A549 (cell line): ENCODE measurements at regions not wholly inside any gene's neighbourhood (a gene's known extent, or its start where the extent isn't known, plus 50 kb on each side); places are given as distances from the start of the nearest gene placed in this dataset.
"Not testable (repeated sequence)": the region's sequence is repeated elsewhere in the genome, so short reads cannot be mapped to it uniquely, and the experiment has no call there.

Source experiments
- ATAC-seq, 2 experiments: fragments of 200-7000 bp in 1 of 2; fragments of >200 bp in 1 of 2; cut with Nextera tagmentation in 1 of 2; cut with Tn5 transposase in 1 of 2; 3 replicates each; pipeline versions ENCODE4 v1.8.0 to v1.9.1; 2018 to 2020; ENCODE audit warnings: mild to moderate bottlenecking in 1 of 2, moderate library complexity in 1 of 2
- CTCF ChIA-PET: fragments of 300-600 bp; sonication (Branson Sonifier 250); formaldehyde crosslinking; extraction: SDS; loops from one replicate; lab custom pipeline; 2021; ENCODE audit warnings: antibody characterized with exemption, inconsistent platforms; lab: Yijun Ruan, JAX
- POLR2A ChIA-PET: fragments of 350-600 bp; formaldehyde crosslinking; extraction: SDS; loops from one replicate; lab custom pipeline; 2021; ENCODE audit warnings: antibody characterized with exemption, inconsistent platforms; lab: Yijun Ruan, JAX
- DNase-seq, 2 experiments: peaks; one replicate each; pipeline versions ENCODE4 v3.0.0 to v3.0.0-alpha.2; 2011 to 2016; ENCODE audit warnings: low read depth in 1 of 2, low spot score in 1 of 2
- FAIRE-seq: peaks from 2 replicates; lab custom pipeline; 2011; peaks lifted over from hg19 to GRCh38; lab: Jason Lieb, UNC
- H3K27ac ChIP-seq, 2 experiments: fragments of >200 bp; sonication (Bioruptor Twin); formaldehyde crosslinking; 3 replicates each; pipeline ENCODE4 v1.5.1; 2016 to 2017
- H3K4me1 ChIP-seq: fragments of >200 bp; sonication (Bioruptor Twin); formaldehyde crosslinking; 3 replicates; pipeline ENCODE4 v1.6.1; 2016
- H3K4me2 ChIP-seq: fragments of >200 bp; sonication (Bioruptor Twin); formaldehyde crosslinking; 3 replicates; pipeline ENCODE4 v1.6.1; 2016
- H3K4me3 ChIP-seq: fragments of >200 bp; sonication (Bioruptor Twin); formaldehyde crosslinking; 3 replicates; pipeline ENCODE4 v1.5.1; 2016
- H3K9me3 ChIP-seq: fragments of >200 bp; sonication (Bioruptor Twin); formaldehyde crosslinking; 3 replicates; pipeline ENCODE4 v1.6.1; 2016
- BHLHE40 ChIP-seq: IDR thresholded peaks from 2 replicates; pipeline ENCODE4 v1.6.1; 2012; ENCODE audit warnings: low read depth, low read length, inconsistent platforms
- CBX2 ChIP-seq: fragments of 200-600 bp; sonication (generic); IDR thresholded peaks from 2 replicates; pipeline ENCODE4 v1.6.1; 2016; ENCODE audit warnings: low read depth, mild to moderate bottlenecking, borderline replicate concordance
- CHD2 ChIP-seq: fragments of 150-350 bp; IDR thresholded peaks from 2 replicates; pipeline ENCODE4 v1.6.1; 2014; ENCODE audit warnings: low read length; ENCODE audit not compliant: partially characterized antibody
- CHD4 ChIP-seq: fragments of 200-600 bp; sonication (generic); IDR thresholded peaks from 2 replicates; pipeline ENCODE4 v1.6.1; 2016; ENCODE audit warnings: antibody characterized with exemption, mild to moderate bottlenecking, borderline replicate concordance
- EHF ChIP-seq: fragments of 250-450 bp; sonication (Bioruptor Pico); IDR thresholded peaks from 2 replicates; pipeline ENCODE4 v1.5.0; 2020; ENCODE audit warnings: mild to moderate bottlenecking
- EP300 ChIP-seq, 2 experiments: fragments of >200 bp; sonication (Bioruptor Twin); formaldehyde crosslinking; IDR thresholded peaks; 2 replicates in 1 of 2; 3 replicates in 1 of 2; pipeline ENCODE4 v1.6.1; 2016 to 2017
- FOXS1 ChIP-seq: fragments of 250-450 bp; sonication (Bioruptor Pico); IDR thresholded peaks from 2 replicates; pipeline ENCODE4 v1.5.0; 2020; ENCODE audit warnings: mild to moderate bottlenecking, moderate library complexity
- HOXA7 ChIP-seq: fragments of 250-450 bp; sonication (Bioruptor Pico); IDR thresholded peaks from 2 replicates; pipeline ENCODE4 v1.5.0; 2020; ENCODE audit warnings: mild to moderate bottlenecking, moderate library complexity
- HOXB13 ChIP-seq: fragments of 250-450 bp; sonication (Bioruptor Pico); IDR thresholded peaks from 2 replicates; pipeline ENCODE4 v1.5.0; 2020; ENCODE audit warnings: low read depth, mild to moderate bottlenecking, moderate library complexity
- HOXB5 ChIP-seq: fragments of 250-450 bp; sonication (Bioruptor Pico); IDR thresholded peaks from 2 replicates; pipeline ENCODE4 v1.5.0; 2020; ENCODE audit warnings: mild to moderate bottlenecking, moderate library complexity
- KDM5A ChIP-seq: fragments of 200-600 bp; sonication (generic); IDR thresholded peaks from 2 replicates; pipeline ENCODE4 v1.6.1; 2016; ENCODE audit warnings: antibody characterized with exemption, mild to moderate bottlenecking
- MAZ ChIP-seq: fragments of 150-350 bp; IDR thresholded peaks from 2 replicates; pipeline ENCODE4 v1.6.1; 2014; ENCODE audit warnings: antibody characterized with exemption, low read depth, low read length, borderline replicate concordance
- PHF8 ChIP-seq: fragments of 200-600 bp; sonication (generic); IDR thresholded peaks from 2 replicates; pipeline ENCODE4 v1.6.1; 2016; ENCODE audit warnings: low read depth, mild to moderate bottlenecking, antibody characterized with exemption, moderate library complexity, borderline replicate concordance
- POLR2AphosphoS2 ChIP-seq: conservative IDR thresholded peaks from 2 replicates; pipeline ENCODE4 v1.6.1; 2012; ENCODE audit warnings: low read length, improper control_type of control experiment, inconsistent platforms
- RAD21 ChIP-seq, 2 experiments: fragments of >200 bp in 1 of 2; sonication (Bioruptor Twin) in 1 of 2; formaldehyde crosslinking in 1 of 2; IDR thresholded peaks in 1 of 2; conservative IDR thresholded peaks in 1 of 2; 2 replicates in 1 of 2; 3 replicates in 1 of 2; pipeline ENCODE4 v1.6.1; 2012 to 2018; ENCODE audit warnings: inconsistent platforms in 1 of 2
- RFX5 ChIP-seq: fragments of 450-650 bp; IDR thresholded peaks from 2 replicates; pipeline ENCODE4 v1.7.1; 2014; ENCODE audit warnings: antibody characterized with exemption, mild to moderate bottlenecking, moderate library complexity
- RNF2 ChIP-seq: fragments of 200-600 bp; sonication (generic); IDR thresholded peaks from 2 replicates; pipeline ENCODE4 v1.6.1; 2016; ENCODE audit warnings: low read depth, mild to moderate bottlenecking, antibody characterized with exemption, moderate library complexity, borderline replicate concordance
- SMC3 ChIP-seq: fragments of >200 bp; sonication (Bioruptor Twin); formaldehyde crosslinking; IDR thresholded peaks from 3 replicates; pipeline ENCODE4 v1.6.1; 2018; ENCODE audit warnings: inconsistent platforms
- SREBF2 ChIP-seq: fragments of 450-650 bp; IDR thresholded peaks from 2 replicates; pipeline ENCODE4 v1.6.1; 2014; ENCODE audit warnings: mild to moderate bottlenecking, moderate library complexity
- TP53 ChIP-seq: fragments of 250-450 bp; sonication (Bioruptor Pico); IDR thresholded peaks from 2 replicates; pipeline ENCODE4 v1.5.0; 2021; ENCODE audit warnings: mild to moderate bottlenecking, moderate library complexity
- ZFP36 ChIP-seq: fragments of 450-650 bp; IDR thresholded peaks from 2 replicates; pipeline ENCODE4 v1.6.1; 2014; ENCODE audit warnings: borderline replicate concordance; ENCODE audit not compliant: partially characterized antibody
- ZSCAN20 ChIP-seq: fragments of 250-450 bp; sonication (Bioruptor Pico); IDR thresholded peaks from 2 replicates; pipeline ENCODE4 v1.8.0; 2022; ENCODE audit warnings: mild to moderate bottlenecking, moderate library complexity
- WGBS: methylation state at CpG from one replicate; pipeline ENCODE4 v1.1.6; 2017; ENCODE audit errors: missing lambda C conversion rate; 5-methylcytosine and 5-hydroxymethylcytosine counted together
- TF ChIP-seq, protein P1 (sequence below): fragments of >200 bp; sonication (Bioruptor Twin); formaldehyde crosslinking; IDR thresholded peaks from 3 replicates; pipeline ENCODE4 v1.5.1; 2016
- TF ChIP-seq, protein P2 (sequence below): IDR thresholded peaks from 2 replicates; pipeline ENCODE4 v1.6.1; 2012; ENCODE audit warnings: low read depth, borderline replicate concordance
- TF ChIP-seq, protein P3 (sequence below): IDR thresholded peaks from 2 replicates; pipeline ENCODE4 v1.6.1; 2012
- TF ChIP-seq, protein P4 (sequence below): fragments of 450-650 bp; IDR thresholded peaks from 2 replicates; pipeline ENCODE4 v1.6.1; 2014; ENCODE audit warnings: antibody characterized with exemption

DNA sequence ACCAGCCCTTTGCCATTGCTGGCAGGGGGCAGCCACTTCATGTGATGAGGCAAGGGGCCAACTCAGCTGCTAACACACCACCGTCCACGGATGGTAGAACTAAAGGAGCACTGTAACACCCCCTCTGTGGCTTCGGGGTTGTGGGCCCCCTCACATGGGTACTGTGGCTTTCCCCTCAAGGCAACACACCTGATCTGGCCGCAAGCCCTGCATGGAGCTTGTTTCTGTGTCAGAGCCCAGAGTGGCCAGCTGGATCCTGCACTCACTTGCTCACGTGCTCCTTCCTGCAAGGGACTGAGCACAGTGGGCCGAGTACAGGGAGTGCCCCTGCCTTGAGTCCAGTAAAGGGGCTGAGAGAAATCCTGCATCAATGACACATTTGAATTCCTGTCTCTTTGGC lies 507.4 kb upstream of the SMC2 start:
- ATAC-seq (no peak), DNase-seq (no peak), FAIRE-seq (no peak)
- ChIA-PET CTCF (no interaction called here), POLR2A (no interaction called here)
- WGBS = 26% methylated on average over 3 of the region's 6 CpGs
- Histone ChIP-seq H3K27ac (no peak overlapping the region), H3K4me1 (no peaks in the 10 kb centered on the region), H3K9me3 (no peaks in the 10 kb centered on the region), H3K4me2 (no peak overlapping the region), H3K4me3 (no peak overlapping the region)
- TF ChIP-seq CHD2 (no peak), SMC3 (no peak), ZFP36 (no peak), HOXB13 (CRISPR knock-in tag) (no peak), POLR2AphosphoS2 (no peak), CBX2 (no peak)
- TF ChIP-seq, protein P1, sequence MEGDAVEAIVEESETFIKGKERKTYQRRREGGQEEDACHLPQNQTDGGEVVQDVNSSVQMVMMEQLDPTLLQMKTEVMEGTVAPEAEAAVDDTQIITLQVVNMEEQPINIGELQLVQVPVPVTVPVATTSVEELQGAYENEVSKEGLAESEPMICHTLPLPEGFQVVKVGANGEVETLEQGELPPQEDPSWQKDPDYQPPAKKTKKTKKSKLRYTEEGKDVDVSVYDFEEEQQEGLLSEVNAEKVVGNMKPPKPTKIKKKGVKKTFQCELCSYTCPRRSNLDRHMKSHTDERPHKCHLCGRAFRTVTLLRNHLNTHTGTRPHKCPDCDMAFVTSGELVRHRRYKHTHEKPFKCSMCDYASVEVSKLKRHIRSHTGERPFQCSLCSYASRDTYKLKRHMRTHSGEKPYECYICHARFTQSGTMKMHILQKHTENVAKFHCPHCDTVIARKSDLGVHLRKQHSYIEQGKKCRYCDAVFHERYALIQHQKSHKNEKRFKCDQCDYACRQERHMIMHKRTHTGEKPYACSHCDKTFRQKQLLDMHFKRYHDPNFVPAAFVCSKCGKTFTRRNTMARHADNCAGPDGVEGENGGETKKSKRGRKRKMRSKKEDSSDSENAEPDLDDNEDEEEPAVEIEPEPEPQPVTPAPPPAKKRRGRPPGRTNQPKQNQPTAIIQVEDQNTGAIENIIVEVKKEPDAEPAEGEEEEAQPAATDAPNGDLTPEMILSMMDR = no peak
- TF ChIP-seq, protein P2, sequence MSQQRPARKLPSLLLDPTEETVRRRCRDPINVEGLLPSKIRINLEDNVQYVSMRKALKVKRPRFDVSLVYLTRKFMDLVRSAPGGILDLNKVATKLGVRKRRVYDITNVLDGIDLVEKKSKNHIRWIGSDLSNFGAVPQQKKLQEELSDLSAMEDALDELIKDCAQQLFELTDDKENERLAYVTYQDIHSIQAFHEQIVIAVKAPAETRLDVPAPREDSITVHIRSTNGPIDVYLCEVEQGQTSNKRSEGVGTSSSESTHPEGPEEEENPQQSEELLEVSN = no peak

DNA sequence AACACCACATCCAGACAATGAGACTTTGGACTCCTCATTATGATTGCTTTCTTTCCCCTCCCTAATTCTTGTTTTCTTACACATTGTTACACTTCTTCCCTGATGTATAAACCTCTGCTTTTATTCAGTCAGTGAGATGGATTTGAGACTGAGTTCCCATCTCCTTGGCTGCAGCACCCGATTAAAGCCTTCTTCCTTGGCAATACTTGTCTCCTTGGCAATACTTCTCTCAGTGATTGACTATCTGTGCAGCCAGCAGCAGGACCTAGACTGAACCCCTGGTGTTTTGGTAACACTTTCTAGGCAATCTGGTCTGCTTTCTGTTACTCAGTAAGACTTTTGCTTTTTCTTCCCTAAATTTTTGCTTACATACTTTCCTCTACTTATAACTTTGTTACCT lies 492.8 kb upstream of the SMC2 start:
- H3K9me3 ChIP-seq = 0 out of 3 replicates have a peak, but pooled peaks cover 8% of the 10 kb centered on the region
- 5% methylated on average over 1 of the region's 1 CpG for WGBS
- FAIRE-seq (no peak), ATAC-seq (no peak), DNase-seq (no peak)
- H3K4me2 ChIP-seq = no peak overlapping the region
- H3K4me1 ChIP-seq = no peaks in the 10 kb centered on the region
- CTCF ChIA-PET = no interaction called here
- H3K4me3 ChIP-seq = no peak overlapping the region
- no peak for TF ChIP-seq ZSCAN20
- TF ChIP-seq RNF2 = no peak
- TF ChIP-seq HOXB13 (CRISPR knock-in tag) = no peak
- TF ChIP-seq EP300 (IDR thresholded peaks at IDR 0.05) = no peak
- TF ChIP-seq MAZ = no peak
- no peak for TF ChIP-seq SREBF2
- TF ChIP-seq TP53 (CRISPR knock-in tag) = no peak
- TF ChIP-seq, all 56 proteins: peak for 0
- no peak overlapping the region for H3K27ac ChIP-seq
- POLR2A ChIA-PET = no interaction called here

DNA sequence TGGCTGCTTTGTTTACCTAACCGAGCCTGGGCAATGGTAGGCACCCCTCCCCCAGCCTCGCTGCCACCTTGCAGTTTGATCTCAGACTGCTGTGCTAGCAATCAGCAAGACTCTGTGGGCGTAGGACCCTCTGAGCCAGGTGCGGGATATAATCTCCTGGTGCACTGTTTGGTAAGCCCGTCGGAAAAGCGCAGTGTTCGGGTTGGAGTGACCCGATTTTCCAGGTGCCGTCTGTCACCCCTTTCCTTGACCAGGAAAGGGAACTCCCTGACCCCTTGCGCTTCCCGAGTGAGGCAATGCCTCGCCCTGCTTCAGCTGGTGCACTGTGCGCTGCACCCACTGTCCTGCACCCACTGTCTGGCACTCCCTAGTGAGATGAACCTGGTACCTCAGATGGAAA lies 482.2 kb upstream of the SMC2 start:
- FAIRE-seq, CTCF ChIA-PET: not testable (repeated sequence)
- 71% methylated on average over 11 of the region's 14 CpGs for WGBS

DNA sequence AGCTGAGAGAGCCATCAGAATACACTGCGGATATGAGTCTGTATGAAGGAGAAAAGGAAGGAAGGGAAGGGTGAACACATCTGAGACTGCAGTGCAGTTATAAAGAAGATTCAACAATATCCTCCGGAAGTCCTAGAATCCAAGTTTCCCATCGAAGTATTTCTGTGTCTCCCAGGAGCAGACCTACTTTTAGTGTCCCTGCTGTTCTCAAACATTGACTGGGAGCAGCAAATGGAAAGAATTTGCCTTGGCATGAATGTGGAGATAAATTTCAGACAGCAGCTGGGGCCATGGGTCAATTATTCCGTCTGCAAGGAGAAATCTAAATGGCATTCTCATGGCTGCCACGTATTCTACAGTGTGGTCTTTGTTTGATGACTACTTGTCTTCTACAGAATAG lies 478.1 kb upstream of the SMC2 start:
- POLR2A ChIA-PET = no interaction called here

More for the DNA sequence above, 482.2 kb upstream of the SMC2 start:
- DNase-seq, H3K4me3 ChIP-seq, H3K9me3 ChIP-seq, ATAC-seq, POLR2A ChIA-PET, H3K4me2 ChIP-seq, H3K4me1 ChIP-seq, H3K27ac ChIP-seq: not testable (repeated sequence)

DNA sequence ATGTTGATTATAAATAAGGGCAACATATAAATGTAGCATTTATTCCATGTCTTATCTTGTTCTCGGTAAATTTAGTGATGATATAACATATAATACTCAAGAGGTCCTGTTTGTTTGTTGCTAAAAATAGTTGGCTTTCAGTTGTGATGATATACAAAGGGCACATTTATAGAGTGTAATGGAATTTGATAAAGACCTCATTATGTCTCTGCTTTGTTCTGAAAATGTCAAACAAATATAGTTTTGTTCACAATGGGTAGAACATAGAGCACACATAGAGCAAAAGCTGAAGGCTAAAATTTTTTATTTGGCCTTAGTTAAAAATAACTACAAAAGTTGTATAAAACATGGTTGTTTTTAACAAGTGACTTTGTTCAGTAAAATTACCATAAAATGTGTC lies 477.1 kb upstream of the SMC2 start:
- no peak overlapping the region for H3K4me3 ChIP-seq
- TF ChIP-seq CBX2 (no peak), BHLHE40 (no peak), HOXA7 (CRISPR knock-in tag) (no peak), RAD21 (conservative IDR thresholded peaks at IDR 0.05 in 1 of 2, IDR thresholded peaks at IDR 0.05 in 1 of 2) (no peak), HOXB5 (CRISPR knock-in tag) (no peak), PHF8 (no peak), CHD4 (no peak), RFX5 (no peak), MAZ (no peak), FOXS1 (CRISPR knock-in tag) (no peak)
- TF ChIP-seq, protein P3, sequence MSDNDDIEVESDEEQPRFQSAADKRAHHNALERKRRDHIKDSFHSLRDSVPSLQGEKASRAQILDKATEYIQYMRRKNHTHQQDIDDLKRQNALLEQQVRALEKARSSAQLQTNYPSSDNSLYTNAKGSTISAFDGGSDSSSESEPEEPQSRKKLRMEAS = no peak
- TF ChIP-seq, protein P4, sequence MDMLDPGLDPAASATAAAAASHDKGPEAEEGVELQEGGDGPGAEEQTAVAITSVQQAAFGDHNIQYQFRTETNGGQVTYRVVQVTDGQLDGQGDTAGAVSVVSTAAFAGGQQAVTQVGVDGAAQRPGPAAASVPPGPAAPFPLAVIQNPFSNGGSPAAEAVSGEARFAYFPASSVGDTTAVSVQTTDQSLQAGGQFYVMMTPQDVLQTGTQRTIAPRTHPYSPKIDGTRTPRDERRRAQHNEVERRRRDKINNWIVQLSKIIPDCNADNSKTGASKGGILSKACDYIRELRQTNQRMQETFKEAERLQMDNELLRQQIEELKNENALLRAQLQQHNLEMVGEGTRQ = no peak
- TF ChIP-seq, all 56 proteins: peak for 0
- DNase-seq (no peak), FAIRE-seq (no peak), ATAC-seq (no peak)
- ChIA-PET CTCF (no interaction called here), POLR2A (no interaction called here)
- H3K4me2 ChIP-seq = no peak overlapping the region
- no peak overlapping the region for H3K27ac ChIP-seq
- H3K4me1 ChIP-seq = no peaks in the 10 kb centered on the region
- 31% methylated on average over 1 of the region's 1 CpG for WGBS
- no peaks in the 10 kb centered on the region for H3K9me3 ChIP-seq

More for the DNA sequence above, 478.1 kb upstream of the SMC2 start:
- no peak for ATAC-seq
- FAIRE-seq = no peak
- whole genome bisulfite sequencing = 26% methylated on average over 5 of the region's 5 CpGs
- Histone ChIP-seq H3K4me3 (no peak overlapping the region), H3K27ac (no peak overlapping the region), H3K4me2 (no peak overlapping the region), H3K9me3 (no peaks in the 10 kb centered on the region), H3K4me1 (no peaks in the 10 kb centered on the region)
- no peak for DNase-seq
- CTCF ChIA-PET = no interaction called here
- TF ChIP-seq ZSCAN20 = no peak
- no peak for TF ChIP-seq EHF (CRISPR knock-in tag)
- no peak for TF ChIP-seq KDM5A
- TF ChIP-seq RAD21 (conservative IDR thresholded peaks at IDR 0.05 in 1 of 2, IDR thresholded peaks at IDR 0.05 in 1 of 2) = no peak
